GM19395 (cell line): ENCODE measurements at regions not wholly inside any gene's neighbourhood (a gene's known extent, or its start where the extent isn't known, plus 50 kb on each side); places are given as distances from the start of the nearest gene placed in this dataset.
A peak's percentile ranks its signal among the peaks of the same experiment; 100 is the strongest.

Source experiments
- ATAC-seq: cut with Tn5 transposase; IDR thresholded peaks from one replicate; pipeline ENCODE4 v1.9.1; 2021; ENCODE audit warnings: mild to moderate bottlenecking, moderate library complexity; ENCODE audit not compliant: unreplicated experiment

DNA sequence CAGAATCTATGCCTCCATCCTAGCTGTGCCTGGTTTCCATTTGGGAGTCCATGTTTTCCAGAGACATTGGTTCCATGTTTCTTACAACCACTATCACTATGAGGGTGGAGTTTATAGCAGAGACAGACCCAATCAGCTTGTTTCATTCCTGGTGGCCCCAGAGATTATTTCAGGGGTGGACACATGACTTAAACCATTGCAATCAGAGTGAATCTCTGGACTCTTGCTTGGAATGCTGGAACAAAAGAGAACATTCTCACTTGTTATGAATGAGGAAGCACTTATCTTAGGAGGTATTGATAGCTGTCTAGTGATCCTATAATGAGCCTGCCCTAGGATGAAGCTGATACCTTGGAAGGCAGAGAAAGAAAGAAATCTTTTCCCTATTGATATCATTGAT lies 250.3 kb downstream of the ATG4C start:
- no peak for ATAC-seq

DNA sequence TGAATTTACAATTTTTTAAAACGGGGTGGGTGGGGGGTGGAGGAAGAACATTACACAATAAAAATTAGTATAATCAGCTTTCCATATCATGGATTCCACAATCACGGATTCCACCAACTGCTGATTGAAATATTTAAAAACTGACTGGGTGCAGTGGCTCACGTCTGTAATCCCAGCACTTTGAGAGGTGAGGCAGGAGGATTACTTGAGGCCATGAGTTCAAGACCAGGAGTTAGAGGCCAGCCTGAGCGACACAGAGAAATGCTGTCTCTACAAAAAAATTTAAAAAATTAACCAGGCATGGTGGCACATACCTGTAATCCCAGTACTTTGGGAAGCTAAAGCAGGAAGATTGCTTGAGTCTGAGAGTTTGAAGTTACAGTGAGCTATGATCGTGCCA lies 254.7 kb downstream of the ATG4C start:
- ATAC-seq, result no peak

DNA sequence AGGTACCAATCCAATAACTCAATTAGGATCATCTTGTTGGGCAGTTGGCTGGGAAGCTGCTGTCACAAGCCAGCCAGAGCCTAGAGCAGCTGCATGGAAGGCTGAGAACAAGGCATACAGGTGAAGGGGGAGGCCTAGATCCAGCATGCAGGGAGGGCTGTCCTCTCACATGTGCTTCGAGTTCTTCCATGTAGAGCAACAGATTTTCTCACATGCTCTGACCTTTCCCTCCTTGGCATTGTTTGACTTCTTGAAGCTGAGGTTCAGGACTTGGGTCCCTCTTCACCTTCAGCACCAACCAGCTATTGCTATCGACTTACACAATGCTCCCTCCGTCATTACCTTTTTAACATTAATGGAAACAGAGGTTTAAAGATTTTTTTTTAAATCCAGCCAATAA lies 257.7 kb downstream of the ATG4C start:
- ATAC-seq, result no peak

DNA sequence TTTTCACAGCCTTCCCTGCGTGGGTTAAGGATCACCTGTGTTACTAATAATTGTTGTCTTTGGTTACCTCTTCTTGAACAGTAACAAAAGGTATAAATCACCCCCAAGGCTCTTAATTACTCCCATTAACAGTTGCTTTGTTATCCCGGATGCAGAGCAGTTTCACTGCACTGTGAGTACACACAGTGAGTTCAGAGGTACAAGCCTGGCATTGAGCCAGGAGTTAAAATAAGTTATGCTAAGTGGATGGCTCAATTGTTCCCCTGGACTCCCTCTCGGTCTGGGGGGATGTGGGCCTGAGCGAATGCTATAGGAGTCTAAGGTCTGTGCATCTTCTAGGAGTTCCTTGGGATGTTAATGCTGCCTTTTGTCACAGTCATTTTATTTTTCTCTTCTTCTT lies 258.3 kb downstream of the ATG4C start:
- no peak for ATAC-seq

DNA sequence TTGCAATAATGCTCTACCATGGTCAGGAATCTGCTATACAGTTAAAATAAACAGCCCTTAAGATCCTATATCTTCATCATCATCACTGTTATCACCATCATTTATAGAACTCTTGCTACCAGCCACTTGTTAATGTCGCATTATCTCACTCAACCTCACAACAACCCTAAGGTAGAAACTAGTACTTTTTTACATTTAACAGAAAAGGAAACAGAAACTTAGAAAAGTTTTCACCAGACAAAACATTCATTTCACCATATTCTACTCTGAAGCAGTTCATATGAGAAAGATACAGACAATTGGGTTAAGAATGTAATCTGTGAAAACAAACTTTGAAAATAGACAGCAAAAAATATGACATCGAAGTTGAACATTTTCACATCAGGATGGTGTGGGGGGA lies 262.6 kb downstream of the ATG4C start:
- peak; percentile 60 for ATAC-seq

DNA sequence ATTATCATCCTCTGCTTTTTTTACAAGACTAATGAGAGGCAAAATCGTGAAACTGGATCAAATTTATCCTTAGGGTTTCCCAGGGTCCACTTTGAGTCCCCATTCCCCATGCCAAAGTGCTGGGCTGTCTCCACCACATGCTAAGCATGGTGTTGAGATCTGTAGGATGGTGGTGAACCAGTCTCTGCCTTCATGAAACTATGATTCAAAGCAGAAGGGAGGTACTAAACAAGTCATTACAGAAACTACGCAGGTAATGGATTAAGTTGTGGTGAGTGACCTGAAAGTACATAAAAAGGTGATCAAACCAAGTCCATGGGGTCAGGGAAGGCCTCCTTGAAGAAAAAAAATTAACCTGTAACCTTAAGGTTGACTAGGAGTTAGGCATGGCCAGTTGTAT lies 265.2 kb downstream of the ATG4C start:
- no peak for ATAC-seq

DNA sequence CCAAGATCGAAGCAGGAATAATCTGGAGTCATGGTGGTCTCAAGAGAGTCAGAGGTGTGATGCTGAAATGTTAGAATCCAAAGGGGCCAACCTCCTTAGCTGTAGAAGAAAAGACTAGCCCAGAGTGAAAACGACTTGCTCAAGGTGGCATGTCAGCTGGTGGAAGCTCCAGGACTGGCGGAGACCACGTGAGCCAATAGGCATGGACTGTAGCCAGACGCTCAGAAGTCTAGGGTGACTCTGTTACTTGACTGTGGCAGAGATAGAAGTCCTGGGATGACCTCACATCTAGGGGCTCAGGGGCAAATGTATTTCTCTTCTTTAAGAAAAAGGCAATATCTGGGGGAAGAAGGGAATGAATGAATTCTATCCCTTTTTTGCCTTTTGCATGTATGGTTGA lies 267.4 kb downstream of the ATG4C start:
- no peak for ATAC-seq

DNA sequence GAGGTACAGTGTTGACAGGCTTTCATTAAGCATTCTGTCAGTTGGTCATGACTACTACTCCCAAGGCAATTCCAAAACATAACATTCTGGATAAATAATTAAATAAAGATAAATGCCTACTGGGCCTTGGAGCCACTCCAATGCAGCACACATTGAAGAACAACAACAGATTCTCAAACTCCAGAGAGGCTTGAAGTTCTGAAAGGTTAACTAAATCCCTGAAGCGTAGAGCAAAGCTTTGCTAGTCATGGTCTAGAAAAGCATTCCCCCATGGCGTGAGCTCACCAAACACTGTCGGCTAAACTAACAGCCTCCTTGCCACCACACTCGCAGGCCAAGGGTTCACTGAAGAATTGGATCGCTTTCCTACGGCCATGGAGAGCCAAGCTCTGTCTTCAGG lies 268.0 kb downstream of the ATG4C start:
- ATAC-seq, result no peak

DNA sequence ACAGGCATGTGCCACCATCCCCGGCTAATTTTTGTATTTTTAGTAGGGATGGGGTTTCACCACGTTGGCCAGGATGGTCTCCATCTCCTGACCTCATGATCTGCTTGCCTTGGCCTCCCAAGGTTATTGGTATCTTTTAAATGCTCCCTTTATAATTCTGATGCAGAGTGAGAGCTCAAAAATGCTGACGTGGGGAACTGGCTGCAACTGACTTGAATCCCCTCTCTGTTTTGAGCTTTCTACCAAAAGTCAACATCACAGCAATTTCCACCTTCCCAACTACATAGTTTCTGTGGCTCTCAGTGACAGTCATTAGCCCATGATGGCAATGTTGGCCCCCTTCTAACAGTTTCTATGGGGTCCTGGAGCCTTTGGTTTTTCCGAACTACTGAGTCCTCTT lies 268.2 kb upstream of the FOXD3 start:
- ATAC-seq, result no peak

DNA sequence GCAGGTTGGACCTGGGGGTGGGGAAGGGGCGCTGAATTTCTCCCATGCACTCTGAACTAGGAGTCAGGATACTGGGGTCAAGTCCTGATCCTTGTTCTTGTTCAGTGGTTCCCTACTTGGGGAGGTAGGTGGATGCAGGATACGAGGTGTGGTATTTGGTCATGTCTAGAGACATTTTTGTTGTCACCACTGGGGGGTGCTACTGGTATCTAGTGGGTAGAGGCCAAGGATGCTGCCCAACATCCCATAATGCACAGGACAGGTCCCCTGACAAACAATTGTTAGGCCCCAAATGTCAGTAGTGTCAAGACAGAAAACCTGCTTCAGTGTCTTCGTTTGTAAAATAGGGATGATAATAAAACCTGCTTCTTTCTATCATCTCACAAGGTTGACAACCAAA lies 259.0 kb upstream of the FOXD3 start:
- ATAC-seq, result no peak

DNA sequence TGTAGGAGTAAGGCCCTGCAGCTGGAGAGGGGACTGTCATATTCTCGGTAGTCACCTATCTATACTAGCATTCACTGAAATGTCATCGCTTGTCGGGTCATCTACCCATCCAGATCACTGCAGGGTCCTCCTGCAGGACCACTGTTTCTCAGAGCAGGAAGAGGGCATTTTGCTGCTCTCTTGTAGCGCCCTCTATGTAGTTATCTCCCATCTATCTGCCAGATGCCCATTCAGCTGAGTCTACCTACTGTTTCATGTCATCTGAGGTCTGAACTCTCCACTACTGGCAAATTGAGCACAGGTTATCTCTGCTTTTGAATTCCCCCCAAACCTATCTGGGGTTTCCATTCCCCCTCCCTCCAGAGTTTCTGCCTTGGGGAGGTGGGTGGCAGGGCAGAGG lies 258.2 kb upstream of the FOXD3 start:
- no peak for ATAC-seq

DNA sequence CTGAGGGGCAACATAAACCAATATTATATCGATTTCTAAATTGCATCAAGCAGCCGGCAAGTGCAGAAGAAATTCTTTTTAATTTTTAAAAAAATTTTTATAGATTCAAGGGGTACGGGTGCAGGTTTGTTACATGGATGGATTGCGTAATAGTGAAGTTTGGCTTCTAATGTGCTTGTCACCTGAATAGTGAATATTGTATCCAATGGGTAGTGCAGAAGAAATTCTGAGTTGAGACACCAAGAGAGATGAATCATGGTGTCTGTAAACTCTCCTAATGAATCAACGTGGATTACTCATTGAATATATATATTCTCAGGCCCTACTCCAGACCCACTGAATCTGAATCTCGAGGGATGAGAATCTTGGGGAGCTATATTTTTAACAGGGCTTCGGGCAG lies 253.7 kb upstream of the FOXD3 start:
- no peak for ATAC-seq

DNA sequence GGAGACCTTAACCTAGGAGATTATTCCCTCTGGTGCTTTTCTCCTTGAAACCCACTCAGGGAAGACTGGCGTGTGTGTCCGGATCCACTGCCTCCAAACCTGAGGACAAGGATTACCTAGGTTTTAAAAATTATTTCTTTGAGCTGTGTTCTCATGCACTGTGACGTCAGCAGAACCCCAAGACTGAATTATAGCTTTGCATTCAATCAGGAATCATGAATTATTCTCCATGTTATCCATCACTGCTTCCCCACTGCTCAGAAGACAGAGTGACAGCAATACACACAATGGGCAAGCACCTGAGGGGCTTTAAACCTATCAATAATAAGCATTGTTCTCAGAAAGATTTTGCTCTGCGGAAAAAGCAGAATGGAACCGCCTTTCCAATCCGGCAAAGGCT lies 253.2 kb upstream of the FOXD3 start:
- no peak for ATAC-seq

DNA sequence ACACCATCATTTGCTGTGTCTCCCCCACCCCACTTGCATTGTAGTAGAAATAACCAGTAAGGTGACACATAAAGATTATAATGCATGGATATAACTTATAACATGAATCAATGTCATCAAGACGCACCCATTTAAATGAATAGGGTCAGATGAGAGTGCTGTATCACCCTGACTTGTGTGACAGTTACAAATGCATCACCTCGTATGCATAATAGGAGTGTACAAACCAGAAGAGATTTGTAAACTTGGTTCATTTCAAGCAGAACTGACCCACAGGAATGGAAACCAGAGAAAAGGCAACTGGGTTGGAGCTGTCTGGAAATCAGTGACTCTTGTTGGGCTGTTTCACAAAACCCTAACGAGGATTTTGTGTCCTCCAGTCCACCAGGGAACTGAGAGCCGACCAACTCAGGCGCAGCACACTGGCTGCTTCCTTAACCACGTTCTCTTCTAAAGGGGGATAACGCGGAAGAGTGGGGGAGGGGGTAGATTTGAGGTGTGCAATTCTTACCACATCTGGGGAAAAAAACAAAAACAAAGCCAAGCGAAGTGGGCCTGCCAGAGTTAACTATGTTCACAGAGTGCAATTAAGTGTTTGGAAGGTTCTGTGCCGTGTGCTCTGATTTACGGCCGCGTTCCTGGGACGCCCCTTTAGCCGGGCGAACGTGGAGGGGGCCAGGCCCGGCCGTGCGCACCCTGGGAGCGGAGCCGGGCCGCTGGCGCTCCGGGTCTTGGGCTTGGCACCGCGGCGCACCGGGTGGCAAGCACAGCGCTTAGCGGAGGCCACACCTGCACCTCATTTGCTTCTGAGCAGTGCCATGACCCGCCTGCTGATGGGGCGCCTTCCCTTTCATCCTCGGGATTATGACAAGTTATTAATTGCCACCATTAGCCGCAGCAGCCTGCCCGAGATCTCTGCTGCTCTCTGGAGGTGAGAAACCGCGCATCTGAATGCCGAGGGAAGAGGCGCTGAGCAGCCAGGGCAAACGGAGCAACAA lies 248.8 kb upstream of the FOXD3 start:
- no peak for ATAC-seq

DNA sequence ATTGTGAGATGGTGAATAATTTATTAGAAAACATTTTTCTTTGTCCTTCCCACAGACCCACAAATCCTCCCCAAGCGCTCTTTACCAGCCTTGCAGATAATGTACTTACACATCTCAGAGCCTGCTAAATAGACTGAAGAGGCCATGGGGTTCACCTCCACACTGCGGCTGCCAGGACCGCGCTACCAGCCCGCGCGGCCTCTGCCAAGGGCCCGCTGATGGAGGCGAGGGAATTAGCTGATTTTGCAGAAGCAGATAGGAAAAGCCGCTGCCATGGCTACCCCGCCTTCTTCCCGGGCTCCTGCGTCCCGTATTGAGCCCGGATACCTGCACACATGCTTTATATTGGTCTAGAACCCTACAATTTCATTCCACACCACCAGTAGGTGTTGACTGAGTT lies 248.0 kb upstream of the FOXD3 start:
- ATAC-seq, result no peak

DNA sequence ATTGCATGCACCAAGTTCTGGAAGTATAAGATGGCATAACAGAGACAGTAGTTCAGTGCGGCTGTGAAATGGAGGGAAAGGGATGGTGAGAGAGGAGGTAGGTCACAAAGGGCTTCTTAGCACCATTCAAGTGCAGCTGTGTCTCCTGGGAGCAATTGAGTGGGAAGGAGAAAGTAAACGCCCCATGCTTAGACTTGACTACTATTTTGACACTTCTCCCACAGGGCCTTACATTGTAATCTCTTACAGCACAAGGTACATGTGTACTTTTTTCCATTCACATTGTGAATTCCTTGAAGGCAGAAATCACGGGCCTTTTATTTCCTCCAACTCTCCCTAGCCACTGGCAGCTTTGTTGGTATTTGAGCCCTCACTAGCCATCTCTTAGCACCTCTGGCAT lies 239.6 kb upstream of the FOXD3 start:
- no peak for ATAC-seq

DNA sequence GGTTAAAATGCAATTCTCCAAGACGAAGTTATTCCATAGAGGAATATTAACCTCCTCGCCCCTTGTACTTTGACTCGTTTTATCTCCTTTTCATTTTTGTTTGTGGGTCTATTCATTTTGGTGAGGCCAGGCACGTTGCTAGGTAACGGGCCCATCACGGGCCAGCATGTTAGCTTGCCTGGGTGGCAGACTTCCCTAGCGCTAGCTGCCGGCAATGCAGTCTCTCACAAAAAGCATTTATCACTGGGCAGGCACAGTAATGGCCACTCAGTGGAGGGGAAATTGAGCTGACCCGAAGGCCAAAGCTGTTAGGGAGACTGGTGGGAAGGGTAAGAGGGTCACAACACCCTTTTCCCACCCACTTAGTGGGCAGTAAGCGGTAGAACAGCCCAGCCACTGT lies 234.4 kb upstream of the FOXD3 start:
- ATAC-seq, result no peak

DNA sequence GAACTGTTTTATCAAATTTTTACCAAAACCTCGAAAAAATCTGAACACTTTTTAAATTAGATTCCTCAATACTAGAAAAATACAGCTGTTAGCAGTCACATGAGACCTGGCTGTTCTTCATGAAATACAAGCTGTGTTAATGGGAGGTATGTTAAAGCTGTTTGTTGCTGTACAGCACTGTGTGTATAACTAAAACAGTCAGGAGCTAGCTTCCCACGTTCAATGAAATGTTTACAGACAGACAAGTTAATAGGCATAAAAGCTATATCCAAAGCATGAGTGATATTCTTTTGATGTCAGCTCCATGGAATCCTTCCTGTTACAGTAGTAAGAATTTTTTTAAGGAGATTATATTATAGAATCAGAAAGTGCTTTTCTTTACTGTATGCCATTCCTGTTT lies 223.2 kb upstream of the FOXD3 start:
- ATAC-seq, result no peak

DNA sequence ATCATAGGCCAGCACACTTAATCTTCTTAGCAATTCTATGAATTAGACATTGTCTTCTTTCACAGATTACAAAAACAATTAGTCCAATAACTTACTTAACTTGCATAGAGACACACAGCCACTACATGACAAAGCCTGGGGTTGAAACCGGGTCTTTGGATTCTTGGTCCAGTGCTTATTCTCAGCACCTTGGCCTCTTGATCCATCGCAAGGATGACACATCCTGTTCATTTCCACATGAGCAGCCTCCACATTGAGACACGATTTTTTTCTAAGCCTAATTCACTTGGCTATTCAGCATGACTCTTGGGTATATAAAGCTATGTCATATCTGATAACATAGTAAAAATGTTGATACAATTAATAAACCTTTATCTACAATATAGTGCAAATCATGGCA lies 221.0 kb upstream of the FOXD3 start:
- no peak for ATAC-seq

DNA sequence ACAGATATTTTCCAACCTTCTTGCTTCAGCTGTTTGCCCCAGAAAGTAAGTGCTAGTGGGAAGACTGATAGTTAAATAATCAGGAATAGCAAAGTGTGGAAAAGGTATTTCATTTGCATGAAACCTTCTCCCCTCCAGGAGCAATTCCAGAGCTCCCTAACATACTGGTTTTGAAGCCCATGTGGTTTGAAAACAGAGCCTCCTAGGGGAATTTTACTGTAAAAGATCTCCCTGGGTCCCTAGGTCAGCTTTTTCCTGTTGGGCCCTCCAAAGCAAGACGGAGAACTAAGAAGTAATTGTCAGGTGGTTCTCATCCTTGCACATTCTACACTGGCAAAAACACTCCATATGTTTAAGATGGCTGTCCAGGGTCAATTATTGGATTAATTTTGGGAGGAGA lies 218.7 kb upstream of the FOXD3 start:
- ATAC-seq, result no peak

DNA sequence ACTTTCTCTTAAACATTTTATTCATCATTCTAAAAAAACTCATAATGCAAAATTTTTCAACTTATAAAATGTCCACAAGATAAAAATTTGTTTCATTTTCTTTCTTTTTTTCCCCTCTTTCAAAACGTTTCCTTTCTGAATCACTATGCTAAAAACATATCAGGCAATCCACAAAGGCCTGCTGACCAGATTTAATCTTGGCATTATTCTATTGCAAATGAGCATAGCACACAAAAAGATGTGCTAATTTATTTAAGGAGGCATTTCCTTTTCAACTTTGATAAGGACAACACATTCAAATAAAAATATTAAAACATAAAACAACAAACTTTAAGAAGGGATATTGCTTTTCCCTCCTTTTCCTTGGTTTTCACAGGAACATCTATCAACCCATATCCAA lies 215.3 kb upstream of the FOXD3 start:
- ATAC-seq, result no peak

DNA sequence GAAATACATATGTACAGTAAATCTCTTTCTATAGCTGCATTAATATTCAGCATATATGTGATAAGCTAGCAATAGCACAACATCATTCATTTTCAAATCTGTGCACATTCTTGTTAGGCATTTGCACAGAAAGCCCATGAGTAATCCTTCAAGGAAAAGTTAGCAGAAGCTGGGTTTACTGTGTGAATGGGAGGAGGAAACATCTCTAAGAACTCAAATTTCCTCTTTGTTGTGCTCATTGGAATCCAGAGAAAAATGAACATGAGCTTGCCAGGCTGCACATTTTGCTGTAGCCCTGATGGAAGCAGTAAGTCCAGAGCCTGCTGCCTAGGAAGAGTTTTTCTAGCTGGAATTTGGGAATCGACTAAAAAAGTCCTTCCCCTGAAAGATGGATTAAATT lies 214.2 kb upstream of the FOXD3 start:
- no peak for ATAC-seq
